ENCODE measurements at regions not wholly inside any gene's neighbourhood (a gene's known extent, or its start where the extent isn't known, plus 50 kb on each side); places are given as distances from the start of the nearest gene placed in this dataset.
"Not testable (repeated sequence)": the region's sequence is repeated elsewhere in the genome, so short reads cannot be mapped to it uniquely, and the experiment has no call there.

GRCh38 chr9:105124598-105124997, 119.9 kb upstream of the SLC44A1 start:
- not testable (repeated sequence) for TF ChIP-seq CTCF (IDR thresholded peaks at IDR 0.05; ENCODE audit: low read length); EZH2 (optimal IDR thresholded peaks at IDR 0.05; ENCODE audit: low read depth, low read length); EZH2phosphoT487 (IDR thresholded peaks at IDR 0.05; ENCODE audit: low read length)
